SK-N-MC (cell line): ENCODE measurements at regions not wholly inside any gene's neighbourhood (a gene's known extent, or its start where the extent isn't known, plus 50 kb on each side); places are given as distances from the start of the nearest gene placed in this dataset.

ENCODE experiments used
- EZH2 ChIP-seq: fragments of 200-600 bp; sonication (generic); IDR thresholded peaks from one replicate; pipeline ENCODE4 v1.6.1; 2017; ENCODE audit warnings: antibody characterized with exemption
- FOXP2 ChIP-seq: optimal IDR thresholded peaks from 2 replicates; pipeline ENCODE3; 2011; ENCODE audit warnings: mild to moderate bottlenecking, moderate library complexity; ENCODE audit not compliant: insufficient read depth; ENCODE audit errors: extremely low read length, control extremely low read depth
- POLR2AphosphoS5 ChIP-seq: IDR thresholded peaks from 2 replicates; pipeline ENCODE4 v1.6.1; 2012; ENCODE audit warnings: mild to moderate bottlenecking, low read depth, low read length, borderline replicate concordance

DNA sequence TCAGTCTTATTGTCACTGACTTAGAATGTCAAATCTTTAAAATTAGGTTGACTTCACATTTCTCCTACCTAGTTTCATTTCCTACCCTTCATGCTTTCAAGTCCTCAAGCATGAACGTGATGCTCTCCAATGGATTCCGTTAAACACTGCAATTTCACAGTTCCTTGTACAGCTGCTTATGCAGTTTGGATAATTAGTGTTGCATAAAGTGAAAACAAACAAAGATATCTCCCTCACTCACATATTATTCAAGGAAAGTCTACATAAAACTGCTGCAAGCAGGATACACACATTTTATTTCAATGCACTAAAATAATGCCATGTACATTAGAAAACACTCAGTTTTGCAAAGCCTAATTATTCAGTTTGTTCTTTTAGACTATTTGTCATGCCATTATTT is 214.0 kb downstream of the CRPPA start:
- no peak for TF ChIP-seq POLR2AphosphoS5
- no peak for TF ChIP-seq EZH2
- TF ChIP-seq FOXP2, result no peak
